Tibial nerve (tissue), 3 donors: ENCODE measurements at regions not wholly inside any gene's neighbourhood (a gene's known extent, or its start where the extent isn't known, plus 50 kb on each side); places are given as distances from the start of the nearest gene placed in this dataset.

Experiments used
- EP300 ChIP-seq, 2 donors: sonication (generic); formaldehyde crosslinking; IDR thresholded peaks; one replicate each; pipeline ENCODE4 v1.6.1; 2017; ENCODE audit warnings: antibody characterized with exemption in 2 of 2, mild to moderate bottlenecking in 1 of 2
- POLR2A ChIP-seq, 2 donors: fragments of 450-650 bp; IDR thresholded peaks; one replicate each; pipeline ENCODE4 v1.6.1; 2017; ENCODE audit warnings: antibody characterized with exemption in 2 of 2, mild to moderate bottlenecking in 2 of 2, moderate library complexity in 2 of 2

DNA sequence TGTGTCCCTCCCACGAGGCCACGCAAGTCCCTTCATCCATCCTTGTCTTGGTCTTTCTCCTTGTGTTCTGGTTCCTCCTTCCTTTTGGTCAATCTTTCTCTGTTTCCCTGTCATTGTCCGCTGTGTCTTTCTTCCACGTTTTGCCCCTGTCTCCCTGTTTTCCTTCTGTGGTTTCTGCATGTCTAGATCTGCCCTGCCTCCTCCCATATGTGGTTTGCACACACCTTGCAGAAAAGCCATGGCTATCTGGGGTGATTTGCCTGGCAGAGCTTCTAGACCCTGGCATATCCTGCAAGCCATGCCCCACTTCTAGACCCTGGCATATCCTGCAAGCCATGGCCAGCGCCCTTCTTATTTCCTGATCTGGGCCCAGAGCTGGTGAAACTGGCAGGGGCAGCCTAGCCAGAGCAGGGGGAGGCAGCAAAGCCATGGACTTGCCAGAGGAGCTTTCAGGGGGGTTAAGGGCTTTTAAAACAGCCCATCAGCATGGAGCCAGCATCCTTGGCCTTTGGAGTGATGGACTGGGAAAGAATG lies 131.6 kb upstream of the NECTIN1 start:
- TF ChIP-seq POLR2A (IDR thresholded peaks at IDR 0.05) (no peak), EP300 (IDR thresholded peaks at IDR 0.05) (no peak)
